Sigmoid colon (tissue), 3 donors: ENCODE measurements at regions not wholly inside any gene's neighbourhood (a gene's known extent, or its start where the extent isn't known, plus 50 kb on each side); places are given as distances from the start of the nearest gene placed in this dataset.
"Not testable (repeated sequence)": the region's sequence is repeated elsewhere in the genome, so short reads cannot be mapped to it uniquely, and the experiment has no call there.

Experiments used
- POLR2A ChIP-seq, 2 donors: fragments of 450-650 bp; IDR thresholded peaks; one replicate each; pipeline ENCODE4 v1.6.1; 2016; ENCODE audit warnings: antibody characterized with exemption in 2 of 2, mild to moderate bottlenecking in 2 of 2, moderate library complexity in 2 of 2
- TF ChIP-seq, protein P1 (sequence below), 4 experiments: fragments of 450-650 bp in 3 of 4; fragments of 200-600 bp in 1 of 4; IDR thresholded peaks; one replicate each; pipeline ENCODE4 v1.5.1; 2016 to 2019; ENCODE audit warnings: antibody characterized with exemption in 4 of 4, mild to moderate bottlenecking in 3 of 4, moderate library complexity in 2 of 4

- not testable (repeated sequence) for TF ChIP-seq POLR2A (IDR thresholded peaks at IDR 0.05)
- TF ChIP-seq, protein P1, sequence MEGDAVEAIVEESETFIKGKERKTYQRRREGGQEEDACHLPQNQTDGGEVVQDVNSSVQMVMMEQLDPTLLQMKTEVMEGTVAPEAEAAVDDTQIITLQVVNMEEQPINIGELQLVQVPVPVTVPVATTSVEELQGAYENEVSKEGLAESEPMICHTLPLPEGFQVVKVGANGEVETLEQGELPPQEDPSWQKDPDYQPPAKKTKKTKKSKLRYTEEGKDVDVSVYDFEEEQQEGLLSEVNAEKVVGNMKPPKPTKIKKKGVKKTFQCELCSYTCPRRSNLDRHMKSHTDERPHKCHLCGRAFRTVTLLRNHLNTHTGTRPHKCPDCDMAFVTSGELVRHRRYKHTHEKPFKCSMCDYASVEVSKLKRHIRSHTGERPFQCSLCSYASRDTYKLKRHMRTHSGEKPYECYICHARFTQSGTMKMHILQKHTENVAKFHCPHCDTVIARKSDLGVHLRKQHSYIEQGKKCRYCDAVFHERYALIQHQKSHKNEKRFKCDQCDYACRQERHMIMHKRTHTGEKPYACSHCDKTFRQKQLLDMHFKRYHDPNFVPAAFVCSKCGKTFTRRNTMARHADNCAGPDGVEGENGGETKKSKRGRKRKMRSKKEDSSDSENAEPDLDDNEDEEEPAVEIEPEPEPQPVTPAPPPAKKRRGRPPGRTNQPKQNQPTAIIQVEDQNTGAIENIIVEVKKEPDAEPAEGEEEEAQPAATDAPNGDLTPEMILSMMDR (IDR thresholded peaks at IDR 0.05), result not testable (repeated sequence)
These were observed 1389.5 kb upstream of the DEFB115 start for GRCh38 chr20:29868014-29868413.
